Astrocyte (in vitro differentiated cells and primary cell): ENCODE measurements at regions not wholly inside any gene's neighbourhood (a gene's known extent, or its start where the extent isn't known, plus 50 kb on each side); places are given as distances from the start of the nearest gene placed in this dataset.

Experiments used
- EZH2 ChIP-seq: IDR thresholded peaks from 2 replicates; pipeline ENCODE4 v1.6.1; 2012; ENCODE audit warnings: mild to moderate bottlenecking, low read length, inconsistent platforms; ENCODE audit not compliant: insufficient read depth
- TF ChIP-seq, protein P1 (sequence below): IDR thresholded peaks from 2 replicates; pipeline ENCODE4 v1.5.1; 2011; ENCODE audit warnings: low read depth, mild to moderate bottlenecking, inconsistent platforms, low read length, moderate library complexity; ENCODE audit not compliant: insufficient read depth

- TF ChIP-seq, protein P1, sequence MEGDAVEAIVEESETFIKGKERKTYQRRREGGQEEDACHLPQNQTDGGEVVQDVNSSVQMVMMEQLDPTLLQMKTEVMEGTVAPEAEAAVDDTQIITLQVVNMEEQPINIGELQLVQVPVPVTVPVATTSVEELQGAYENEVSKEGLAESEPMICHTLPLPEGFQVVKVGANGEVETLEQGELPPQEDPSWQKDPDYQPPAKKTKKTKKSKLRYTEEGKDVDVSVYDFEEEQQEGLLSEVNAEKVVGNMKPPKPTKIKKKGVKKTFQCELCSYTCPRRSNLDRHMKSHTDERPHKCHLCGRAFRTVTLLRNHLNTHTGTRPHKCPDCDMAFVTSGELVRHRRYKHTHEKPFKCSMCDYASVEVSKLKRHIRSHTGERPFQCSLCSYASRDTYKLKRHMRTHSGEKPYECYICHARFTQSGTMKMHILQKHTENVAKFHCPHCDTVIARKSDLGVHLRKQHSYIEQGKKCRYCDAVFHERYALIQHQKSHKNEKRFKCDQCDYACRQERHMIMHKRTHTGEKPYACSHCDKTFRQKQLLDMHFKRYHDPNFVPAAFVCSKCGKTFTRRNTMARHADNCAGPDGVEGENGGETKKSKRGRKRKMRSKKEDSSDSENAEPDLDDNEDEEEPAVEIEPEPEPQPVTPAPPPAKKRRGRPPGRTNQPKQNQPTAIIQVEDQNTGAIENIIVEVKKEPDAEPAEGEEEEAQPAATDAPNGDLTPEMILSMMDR: no peak
- no peak for TF ChIP-seq EZH2
Observed at GRCh38 chr3:124076235-124076634, 84.3 kb upstream of the ROPN1 start.
